B cell (primary cell): ENCODE measurements at regions not wholly inside any gene's neighbourhood (a gene's known extent, or its start where the extent isn't known, plus 50 kb on each side); places are given as distances from the start of the nearest gene placed in this dataset.

Experiments used
- EZH2 ChIP-seq: IDR thresholded peaks from 2 replicates; pipeline ENCODE4 v1.6.1; 2012; ENCODE audit warnings: borderline replicate concordance, low read depth, mild to moderate bottlenecking, moderate library complexity, low read length; ENCODE audit not compliant: insufficient read depth, poor library complexity, severe bottlenecking
- TF ChIP-seq, protein P1 (sequence below): fragments of 200-600 bp; IDR thresholded peaks from one replicate; pipeline ENCODE4 v1.8.0; 2022; ENCODE audit warnings: antibody characterized with exemption, mild to moderate bottlenecking

DNA sequence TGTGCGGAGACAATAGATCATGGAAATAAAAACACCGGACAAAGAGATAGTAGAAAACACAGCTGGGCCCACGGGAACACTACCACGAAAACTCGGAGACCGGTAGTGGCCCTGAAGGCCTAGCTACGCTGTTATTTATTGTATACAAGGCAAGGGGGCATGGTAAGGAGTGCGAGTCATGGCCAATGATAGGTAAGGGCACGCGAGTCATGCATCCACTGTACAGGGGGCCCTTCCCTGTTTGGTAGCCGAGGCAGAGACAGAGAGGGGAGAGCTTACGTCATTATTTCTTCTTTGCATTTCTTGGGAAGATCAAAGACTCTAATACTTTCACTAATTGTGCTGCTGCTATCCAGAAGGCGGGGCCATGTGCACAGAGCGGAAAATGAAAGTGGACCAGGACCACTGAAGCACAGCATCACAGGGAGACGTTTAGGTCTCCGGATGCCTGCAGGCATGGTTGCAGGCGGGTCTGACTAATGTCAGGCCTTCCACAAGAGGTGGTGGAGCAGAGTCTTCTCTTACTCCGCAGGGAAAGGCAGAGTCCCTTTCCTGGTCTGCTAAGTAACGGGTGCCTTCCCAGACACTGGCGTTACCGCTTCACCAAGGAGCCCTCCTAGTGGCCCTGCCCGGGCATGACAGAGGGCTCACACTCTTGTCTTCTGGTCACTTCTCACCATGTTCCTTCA is 74.4 kb upstream of the ARL4D start:
- TF ChIP-seq, protein P1, sequence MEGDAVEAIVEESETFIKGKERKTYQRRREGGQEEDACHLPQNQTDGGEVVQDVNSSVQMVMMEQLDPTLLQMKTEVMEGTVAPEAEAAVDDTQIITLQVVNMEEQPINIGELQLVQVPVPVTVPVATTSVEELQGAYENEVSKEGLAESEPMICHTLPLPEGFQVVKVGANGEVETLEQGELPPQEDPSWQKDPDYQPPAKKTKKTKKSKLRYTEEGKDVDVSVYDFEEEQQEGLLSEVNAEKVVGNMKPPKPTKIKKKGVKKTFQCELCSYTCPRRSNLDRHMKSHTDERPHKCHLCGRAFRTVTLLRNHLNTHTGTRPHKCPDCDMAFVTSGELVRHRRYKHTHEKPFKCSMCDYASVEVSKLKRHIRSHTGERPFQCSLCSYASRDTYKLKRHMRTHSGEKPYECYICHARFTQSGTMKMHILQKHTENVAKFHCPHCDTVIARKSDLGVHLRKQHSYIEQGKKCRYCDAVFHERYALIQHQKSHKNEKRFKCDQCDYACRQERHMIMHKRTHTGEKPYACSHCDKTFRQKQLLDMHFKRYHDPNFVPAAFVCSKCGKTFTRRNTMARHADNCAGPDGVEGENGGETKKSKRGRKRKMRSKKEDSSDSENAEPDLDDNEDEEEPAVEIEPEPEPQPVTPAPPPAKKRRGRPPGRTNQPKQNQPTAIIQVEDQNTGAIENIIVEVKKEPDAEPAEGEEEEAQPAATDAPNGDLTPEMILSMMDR = no peak
- TF ChIP-seq EZH2 = no peak
